ENCODE measurements at regions not wholly inside any gene's neighbourhood (a gene's known extent, or its start where the extent isn't known, plus 50 kb on each side); places are given as distances from the start of the nearest gene placed in this dataset.

GRCh38 chr14:86505808-86506207 is 975.9 kb downstream of the FLRT2 start (continued):
- TF ChIP-seq STAT1 (conservative IDR thresholded peaks at IDR 0.05), result no peak
- TF ChIP-seq IKZF1 (conservative IDR thresholded peaks at IDR 0.05), result no peak
- TF ChIP-seq, protein P1, sequence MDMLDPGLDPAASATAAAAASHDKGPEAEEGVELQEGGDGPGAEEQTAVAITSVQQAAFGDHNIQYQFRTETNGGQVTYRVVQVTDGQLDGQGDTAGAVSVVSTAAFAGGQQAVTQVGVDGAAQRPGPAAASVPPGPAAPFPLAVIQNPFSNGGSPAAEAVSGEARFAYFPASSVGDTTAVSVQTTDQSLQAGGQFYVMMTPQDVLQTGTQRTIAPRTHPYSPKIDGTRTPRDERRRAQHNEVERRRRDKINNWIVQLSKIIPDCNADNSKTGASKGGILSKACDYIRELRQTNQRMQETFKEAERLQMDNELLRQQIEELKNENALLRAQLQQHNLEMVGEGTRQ (IDR thresholded peaks at IDR 0.05; ENCODE audit: borderline replicate concordance, low read depth, low read length), result no peak
- no peak for TF ChIP-seq NRF1 (conservative IDR thresholded peaks at IDR 0.05; ENCODE audit: low read depth, low read length)
- TF ChIP-seq TBL1XR1 (IDR thresholded peaks at IDR 0.05; ENCODE audit: low read depth, low read length), result no peak

DNA sequence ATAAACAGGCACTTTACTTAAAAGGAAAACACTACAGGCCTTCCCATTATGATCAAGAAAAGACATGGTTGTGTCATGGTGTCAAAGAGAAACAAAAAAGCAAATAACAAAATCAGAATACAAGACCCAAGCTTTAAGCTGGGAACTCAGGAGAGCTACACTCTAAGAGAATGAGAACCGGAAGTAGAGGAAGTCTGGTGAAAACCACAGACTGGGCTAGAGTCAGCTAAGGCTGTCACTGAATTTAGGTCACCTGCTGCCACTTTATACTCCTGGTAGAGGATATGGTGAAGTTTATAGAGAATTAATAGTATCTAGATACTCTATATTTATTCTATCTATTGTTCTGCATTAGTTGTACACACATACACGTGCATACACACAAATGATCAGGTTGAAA is 971.7 kb downstream of the FLRT2 start:
- H3K9ac ChIP-seq (ENCODE audit: control insufficient read depth, insufficient read depth, low read length), result no peak overlapping the region
- H3K27me3 ChIP-seq (replicated peaks in 1 of 2; ENCODE audit: control insufficient read depth in 2 of 2, insufficient read depth in 2 of 2, low read length in 1 of 2), result no peaks in the 10 kb centered on the region
- H3K9me3 ChIP-seq (replicated peaks; ENCODE audit: control insufficient read depth, insufficient read depth, low read length), result no peaks in the 10 kb centered on the region
- ATAC-seq (no peak), FAIRE-seq (no peak), DNase-seq (ENCODE audit: low read depth, low spot score) (no peak)
- ChIA-PET CTCF (no interaction called here), RAD21 (ENCODE audit: unreplicated experiment) (no interaction called here), SMC1A (ENCODE audit: uncharacterized antibody, unreplicated experiment) (no interaction called here), POLR2A (no interaction called here)
- H2AFZ ChIP-seq (ENCODE audit: control insufficient read depth, low read depth, low read length), result no peak overlapping the region
- no peak overlapping the region for H3K4me3 ChIP-seq
- H4K20me1 ChIP-seq (ENCODE audit: control insufficient read depth, insufficient read depth), result no peaks in the 10 kb centered on the region
- H3K36me3 ChIP-seq (ENCODE audit: control insufficient read depth in 2 of 2, insufficient read depth in 2 of 2, low read length in 1 of 2), result no peaks in the 10 kb centered on the region
- no TSS peak for BruUV-seq (replicated peaks)
- H3K27ac ChIP-seq (ENCODE audit: control insufficient read depth, insufficient read depth), result no peak overlapping the region
- H3K4me2 ChIP-seq (ENCODE audit: control insufficient read depth, insufficient read depth), result no peak overlapping the region
- 0% methylated on average over 2 of the region's 2 CpGs for WGBS (ENCODE audit: insufficient coverage, insufficient replicate concordance, low lambda C conversion rate, missing lambda C conversion rate)
- in situ Hi-C loops (cut with MboI) (no loop called here), intact Hi-C loops (cut with micrococcal nuclease; ENCODE audit: unreplicated experiment) (no loop called here)
- H3K4me1 ChIP-seq (ENCODE audit: control insufficient read depth, insufficient read depth, low read length), result no peaks in the 10 kb centered on the region
- TF ChIP-seq TARDBP (IDR thresholded peaks at IDR 0.05; ENCODE audit: borderline replicate concordance) (no peak), STAT3 (IDR thresholded peaks at IDR 0.05; ENCODE audit: low read depth, low read length) (no peak), MEF2B (IDR thresholded peaks at IDR 0.05; ENCODE audit: partially characterized antibody, poor library complexity, severe bottlenecking) (no peak), ZNF384 (IDR thresholded peaks at IDR 0.05; ENCODE audit: borderline replicate concordance, low read depth, low read length) (no peak), NBN (IDR thresholded peaks at IDR 0.05) (no peak), KLF5 (IDR thresholded peaks at IDR 0.05; ENCODE audit: partially characterized antibody) (no peak), JUNB (IDR thresholded peaks at IDR 0.05) (no peak), ZZZ3 (IDR thresholded peaks at IDR 0.05; ENCODE audit: control insufficient read depth, insufficient read length, low read depth) (no peak), MTA3 (IDR thresholded peaks at IDR 0.05; ENCODE audit: borderline replicate concordance, low read length) (no peak)
- TF ChIP-seq, protein P2, sequence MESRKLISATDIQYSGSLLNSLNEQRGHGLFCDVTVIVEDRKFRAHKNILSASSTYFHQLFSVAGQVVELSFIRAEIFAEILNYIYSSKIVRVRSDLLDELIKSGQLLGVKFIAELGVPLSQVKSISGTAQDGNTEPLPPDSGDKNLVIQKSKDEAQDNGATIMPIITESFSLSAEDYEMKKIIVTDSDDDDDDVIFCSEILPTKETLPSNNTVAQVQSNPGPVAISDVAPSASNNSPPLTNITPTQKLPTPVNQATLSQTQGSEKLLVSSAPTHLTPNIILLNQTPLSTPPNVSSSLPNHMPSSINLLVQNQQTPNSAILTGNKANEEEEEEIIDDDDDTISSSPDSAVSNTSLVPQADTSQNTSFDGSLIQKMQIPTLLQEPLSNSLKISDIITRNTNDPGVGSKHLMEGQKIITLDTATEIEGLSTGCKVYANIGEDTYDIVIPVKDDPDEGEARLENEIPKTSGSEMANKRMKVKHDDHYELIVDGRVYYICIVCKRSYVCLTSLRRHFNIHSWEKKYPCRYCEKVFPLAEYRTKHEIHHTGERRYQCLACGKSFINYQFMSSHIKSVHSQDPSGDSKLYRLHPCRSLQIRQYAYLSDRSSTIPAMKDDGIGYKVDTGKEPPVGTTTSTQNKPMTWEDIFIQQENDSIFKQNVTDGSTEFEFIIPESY (IDR thresholded peaks at IDR 0.05), result no peak
- no peaks in the 10 kb centered on the region for H3K79me2 ChIP-seq (ENCODE audit: control insufficient read depth, insufficient read depth, low read length)
